ENCODE measurements at regions not wholly inside any gene's neighbourhood (a gene's known extent, or its start where the extent isn't known, plus 50 kb on each side); places are given as distances from the start of the nearest gene placed in this dataset.

DNA sequence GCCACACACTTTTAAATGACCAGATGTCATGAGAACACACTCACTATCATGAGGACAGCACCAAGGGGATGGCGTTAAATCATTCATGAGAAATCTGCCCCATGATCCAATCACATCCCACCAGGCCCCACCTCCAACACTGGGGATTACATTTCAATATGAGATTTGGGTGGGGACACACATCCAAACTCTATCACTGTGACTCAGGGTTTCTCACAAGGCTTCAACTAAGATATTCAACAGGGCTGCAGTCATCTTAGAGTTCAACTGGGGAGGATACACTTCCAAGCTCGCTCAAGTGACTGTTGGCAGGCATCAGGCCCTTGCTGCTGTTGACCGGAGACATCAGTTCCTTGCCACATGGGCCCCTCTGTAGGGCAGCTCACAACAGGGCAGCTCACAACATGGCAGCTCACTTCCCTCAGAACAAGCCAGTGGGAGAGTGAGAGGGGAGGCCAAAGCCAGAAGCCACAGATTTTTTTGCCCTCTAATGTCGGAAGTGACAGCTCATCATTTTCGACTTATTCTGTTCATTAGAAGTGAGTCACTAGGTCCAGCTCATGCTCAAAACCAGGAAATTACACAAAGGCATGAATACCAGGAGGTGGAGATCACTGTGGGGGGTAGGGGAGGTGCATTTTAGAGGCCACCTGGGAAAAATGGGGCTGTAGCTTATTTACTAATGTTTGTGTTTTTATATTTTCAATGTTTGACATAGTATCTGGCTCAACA is 50.8 kb upstream of the PTHLH start:
- Histone ChIP-seq H3K27ac (ENCODE audit: low read depth, low read length, poor library complexity, severe bottlenecking) (no peak overlapping the region), H4K20me1 (ENCODE audit: insufficient read depth, low read length) (no peaks in the 10 kb centered on the region), H3K36me3 (ENCODE audit: insufficient read depth, low read length) (no peaks in the 10 kb centered on the region), H3K79me2 (ENCODE audit: insufficient read depth, low read depth, low read length) (no peaks in the 10 kb centered on the region), H3K4me2 (ENCODE audit: low read length) (no peak overlapping the region), H3K9me2 (ENCODE audit: insufficient read depth, low read length) (no peaks in the 10 kb centered on the region), H2AFZ (ENCODE audit: low read length) (no peak overlapping the region), H3K4me3 (ENCODE audit: low read depth, low read length, poor library complexity, severe bottlenecking) (no peak overlapping the region), H3K4me1 (ENCODE audit: insufficient read depth, low read length, poor library complexity, severe bottlenecking) (no peaks in the 10 kb centered on the region), H3K9me3 (ENCODE audit: low read length) (no peaks in the 10 kb centered on the region)
- POLR2A ChIA-PET, result no interaction called here
- TF ChIP-seq CTCF (conservative IDR thresholded peaks at IDR 0.05; ENCODE audit: low read length), result no peak
- no peak for TF ChIP-seq EZH2phosphoT487 (IDR thresholded peaks at IDR 0.05; ENCODE audit: borderline replicate concordance, low read depth, low read length)
- CTCF ChIA-PET (ENCODE audit: unreplicated experiment), result no interaction called here
- BruUV-seq (replicated peaks), result no TSS peak
- intact Hi-C loops (cut with micrococcal nuclease; ENCODE audit: unreplicated experiment), result no loop called here
- no peak for DNase-seq (ENCODE audit: low spot score)

DNA sequence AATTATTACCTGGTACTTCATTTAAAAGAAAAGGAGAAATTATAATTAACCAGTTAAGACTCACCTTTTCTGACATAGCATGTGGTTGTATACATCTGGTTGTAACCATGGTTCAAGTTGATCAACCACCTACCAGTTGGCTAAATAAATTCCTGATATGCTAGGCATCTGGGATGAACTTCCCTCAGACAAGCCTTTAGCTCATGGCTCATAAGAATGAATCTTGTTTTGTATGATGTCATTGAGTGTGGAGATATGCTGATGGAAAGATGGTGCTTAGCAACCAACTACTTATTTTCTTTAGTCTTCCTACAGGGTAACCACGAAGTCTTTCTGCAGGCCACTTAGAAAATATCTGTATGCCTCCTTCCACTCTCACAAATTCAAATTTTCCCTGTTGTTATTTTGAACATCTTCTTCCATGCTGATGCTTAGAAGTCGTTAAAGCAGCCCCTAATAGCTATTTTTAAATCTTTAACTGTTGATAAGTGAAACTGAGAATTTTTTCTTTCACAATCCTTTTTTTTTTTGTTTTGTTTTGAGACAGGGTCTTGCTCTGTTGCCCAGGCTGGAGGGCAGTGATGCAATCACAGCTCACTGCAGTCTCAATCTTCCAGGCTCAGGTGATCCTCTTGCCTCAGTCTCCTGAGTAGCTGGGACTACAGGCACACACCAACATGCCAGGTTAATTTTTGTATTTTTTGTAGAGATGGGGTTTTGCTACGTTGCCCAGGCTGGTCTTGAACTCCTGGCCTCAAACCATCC is 51.9 kb upstream of the PTHLH start:
- H3K4me3 ChIP-seq (ENCODE audit: low read depth, low read length, poor library complexity, severe bottlenecking), result no peak overlapping the region
- no peaks in the 10 kb centered on the region for H3K4me1 ChIP-seq (ENCODE audit: insufficient read depth, low read length, poor library complexity, severe bottlenecking)
- no peaks in the 10 kb centered on the region for H3K79me2 ChIP-seq (ENCODE audit: insufficient read depth, low read depth, low read length)
- TF ChIP-seq EZH2phosphoT487 (IDR thresholded peaks at IDR 0.05; ENCODE audit: borderline replicate concordance, low read depth, low read length), result no peak
- no peak for DNase-seq (ENCODE audit: low spot score)
- no peaks in the 10 kb centered on the region for H3K9me2 ChIP-seq (ENCODE audit: insufficient read depth, low read length)
- H4K20me1 ChIP-seq (ENCODE audit: insufficient read depth, low read length), result no peaks in the 10 kb centered on the region
- BruUV-seq (replicated peaks), result no TSS peak
- intact Hi-C loops (cut with micrococcal nuclease; ENCODE audit: unreplicated experiment), result no loop called here
- no peaks in the 10 kb centered on the region for H3K36me3 ChIP-seq (ENCODE audit: insufficient read depth, low read length)
- ChIA-PET CTCF (ENCODE audit: unreplicated experiment) (no interaction called here), POLR2A (no interaction called here)
- no peak overlapping the region for H3K27ac ChIP-seq (ENCODE audit: low read depth, low read length, poor library complexity, severe bottlenecking)
- no peak overlapping the region for H2AFZ ChIP-seq (ENCODE audit: low read length)
- no peak overlapping the region for H3K4me2 ChIP-seq (ENCODE audit: low read length)
- H3K9me3 ChIP-seq (ENCODE audit: low read length), result no peaks in the 10 kb centered on the region

DNA sequence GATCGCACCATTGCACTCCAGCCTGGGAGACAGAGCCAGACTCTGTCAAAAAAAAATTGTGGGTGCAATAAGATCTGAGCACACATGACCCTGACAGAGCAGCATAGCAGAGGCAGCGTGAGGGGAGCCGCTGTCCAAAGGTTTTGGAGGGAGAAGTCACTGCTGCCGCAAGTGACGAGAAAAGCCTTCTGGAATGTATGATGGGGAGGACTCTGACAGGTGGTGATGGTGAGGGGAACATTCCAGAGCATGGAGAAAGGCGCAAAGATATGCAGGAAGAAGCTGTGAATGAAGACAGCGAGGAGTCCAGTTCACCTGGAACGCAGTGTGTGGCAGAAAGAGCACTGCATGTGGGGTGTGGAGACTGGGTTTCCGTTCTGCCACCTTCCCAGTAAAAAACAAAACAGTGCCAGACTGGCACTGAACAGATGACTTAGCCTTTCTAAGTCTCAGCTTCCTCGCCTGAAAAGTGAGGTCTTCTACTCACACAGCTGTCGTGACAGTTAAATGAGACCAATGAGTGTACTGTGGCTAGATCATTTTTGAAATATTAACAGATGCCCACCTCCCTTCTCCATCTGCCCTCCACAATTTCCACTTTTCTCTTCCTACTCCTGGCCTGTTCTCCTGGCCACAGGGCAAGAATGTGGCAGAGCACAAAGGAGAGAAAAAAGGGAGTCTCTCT is 53.4 kb upstream of the PTHLH start:
- no peak overlapping the region for H3K4me3 ChIP-seq (ENCODE audit: low read depth, low read length, poor library complexity, severe bottlenecking)
- no peaks in the 10 kb centered on the region for H3K36me3 ChIP-seq (ENCODE audit: insufficient read depth, low read length)
- no peaks in the 10 kb centered on the region for H3K4me1 ChIP-seq (ENCODE audit: insufficient read depth, low read length, poor library complexity, severe bottlenecking)
- no peaks in the 10 kb centered on the region for H3K79me2 ChIP-seq (ENCODE audit: insufficient read depth, low read depth, low read length)
- H2AFZ ChIP-seq (ENCODE audit: low read length), result no peak overlapping the region
- TF ChIP-seq EZH2phosphoT487 (IDR thresholded peaks at IDR 0.05; ENCODE audit: borderline replicate concordance, low read depth, low read length) (no peak), CTCF (conservative IDR thresholded peaks at IDR 0.05; ENCODE audit: low read length) (no peak)
- intact Hi-C loops (cut with micrococcal nuclease; ENCODE audit: unreplicated experiment), result no loop called here
- H3K27ac ChIP-seq (ENCODE audit: low read depth, low read length, poor library complexity, severe bottlenecking), result no peak overlapping the region
- no peaks in the 10 kb centered on the region for H4K20me1 ChIP-seq (ENCODE audit: insufficient read depth, low read length)
- POLR2A ChIA-PET, result no interaction called here
- CTCF ChIA-PET (ENCODE audit: unreplicated experiment), result no interaction called here
- H3K9me2 ChIP-seq (ENCODE audit: insufficient read depth, low read length), result no peaks in the 10 kb centered on the region
- no TSS peak for BruUV-seq (replicated peaks)
- H3K9me3 ChIP-seq (ENCODE audit: low read length), result no peaks in the 10 kb centered on the region
- H3K4me2 ChIP-seq (ENCODE audit: low read length), result no peak overlapping the region
- DNase-seq (ENCODE audit: low spot score), result no peak

Measured in OCI-LY7 (cell line).